GM12892 (cell line): ENCODE measurements at regions not wholly inside any gene's neighbourhood (a gene's known extent, or its start where the extent isn't known, plus 50 kb on each side); places are given as distances from the start of the nearest gene placed in this dataset.

ENCODE experiments used
- POLR2A ChIP-seq: IDR thresholded peaks from 2 replicates; pipeline ENCODE4 v1.6.1; 2011; ENCODE audit warnings: low read depth, low read length, control low read depth
- POLR2AphosphoS5 ChIP-seq: IDR thresholded peaks from 2 replicates; pipeline ENCODE4 v1.6.1; 2011; ENCODE audit warnings: low read depth, low read length, control low read depth

GRCh38 chr20:11521476-11522365, 396.0 kb upstream of the BTBD3 start:
- TF ChIP-seq POLR2AphosphoS5: no peak
- no peak for TF ChIP-seq POLR2A
